ENCODE measurements at regions not wholly inside any gene's neighbourhood (a gene's known extent, or its start where the extent isn't known, plus 50 kb on each side); places are given as distances from the start of the nearest gene placed in this dataset.

- intact Hi-C loops (cut with DNase I), result no loop called here
- Histone ChIP-seq H3K36me3 (no peaks in the 10 kb centered on the region), H3K9me3 (peaks cover 0 to 6% of the 10 kb centered on the region in 2 donors), H3K27me3 (no peaks in the 10 kb centered on the region), H3K27ac (no peak overlapping the region), H3K4me3 (no peak overlapping the region), H3K4me1 (no peaks in the 10 kb centered on the region)
- ATAC-seq (no peak), DNase-seq (no peak)
- no peak for TF ChIP-seq CTCF (IDR thresholded peaks at IDR 0.05)
These were observed 1294.7 kb downstream of the ZPLD1 start for GRCh38 chr3:103729547-103729946.

GRCh38 chr3:103730744-103731143, 1295.9 kb downstream of the ZPLD1 start:
- TF ChIP-seq CTCF (IDR thresholded peaks at IDR 0.05), result no peak
- H3K4me3 ChIP-seq, result no peak overlapping the region
- peaks cover 0 to 6% of the 10 kb centered on the region in 2 donors for H3K9me3 ChIP-seq
- H3K36me3 ChIP-seq, result no peaks in the 10 kb centered on the region
- no peaks in the 10 kb centered on the region for H3K27me3 ChIP-seq
- intact Hi-C loops (cut with DNase I), result no loop called here
- no peaks in the 10 kb centered on the region for H3K4me1 ChIP-seq
- DNase-seq, result no peak
- ATAC-seq, result no peak
- no peak overlapping the region for H3K27ac ChIP-seq

- no peak for DNase-seq
- H3K4me3 ChIP-seq, result no peak overlapping the region
- H3K9me3 ChIP-seq, result no peaks in the 10 kb centered on the region
- no peaks in the 10 kb centered on the region for H3K27me3 ChIP-seq
- intact Hi-C loops (cut with DNase I), result no loop called here
- TF ChIP-seq CTCF (IDR thresholded peaks at IDR 0.05), result no peak
- H3K4me1 ChIP-seq, result no peaks in the 10 kb centered on the region
- H3K36me3 ChIP-seq, result no peaks in the 10 kb centered on the region
- no peak for ATAC-seq
- no peak overlapping the region for H3K27ac ChIP-seq
These were observed 1318.2 kb downstream of the ZPLD1 start for GRCh38 chr3:103752986-103753385.

GRCh38 chr3:103767635-103768034, 1332.8 kb downstream of the ZPLD1 start:
- ATAC-seq, result no peak
- no peaks in the 10 kb centered on the region for H3K36me3 ChIP-seq
- no peak for TF ChIP-seq CTCF (IDR thresholded peaks at IDR 0.05)
- no peaks in the 10 kb centered on the region for H3K4me1 ChIP-seq
- H3K4me3 ChIP-seq, result no peak overlapping the region
- H3K9me3 ChIP-seq, result peaks cover 0 to 18% of the 10 kb centered on the region in 2 donors
- H3K27ac ChIP-seq, result no peak overlapping the region
- no peaks in the 10 kb centered on the region for H3K27me3 ChIP-seq
- DNase-seq, result peak in 1 of 4 donors; percentile 33
- intact Hi-C loops (cut with DNase I), result no loop called here

GRCh38 chr3:103785017-103785416, 1350.2 kb downstream of the ZPLD1 start:
- intact Hi-C loops (cut with DNase I), result no loop called here
- no peak overlapping the region for H3K27ac ChIP-seq
- DNase-seq (no peak), ATAC-seq (no peak)
- H3K36me3 ChIP-seq, result no peaks in the 10 kb centered on the region
- H3K4me1 ChIP-seq, result no peaks in the 10 kb centered on the region
- TF ChIP-seq CTCF (IDR thresholded peaks at IDR 0.05), result no peak
- H3K27me3 ChIP-seq, result no peaks in the 10 kb centered on the region
- no peak overlapping the region for H3K4me3 ChIP-seq
- H3K9me3 ChIP-seq, result no peaks in the 10 kb centered on the region

Measured in left lung (tissue), 4 donors.